Stimulated activated CD8-positive, alpha-beta memory T cell treated with anti-CD3 and anti-CD28 coated beads, Interleukin-12 subunit alpha, Interleukin-12 subunit beta, amount 100 ng/mL, for 24 hours (primary cell): ENCODE measurements at regions not wholly inside any gene's neighbourhood (a gene's known extent, or its start where the extent isn't known, plus 50 kb on each side); places are given as distances from the start of the nearest gene placed in this dataset.
A peak's percentile ranks its signal among the peaks of the same experiment; 100 is the strongest.

Source experiments
- DNase-seq: peaks from one replicate; pipeline ENCODE4 v3.0.0-alpha.2; 2020; ENCODE audit errors: extremely low read depth

DNA sequence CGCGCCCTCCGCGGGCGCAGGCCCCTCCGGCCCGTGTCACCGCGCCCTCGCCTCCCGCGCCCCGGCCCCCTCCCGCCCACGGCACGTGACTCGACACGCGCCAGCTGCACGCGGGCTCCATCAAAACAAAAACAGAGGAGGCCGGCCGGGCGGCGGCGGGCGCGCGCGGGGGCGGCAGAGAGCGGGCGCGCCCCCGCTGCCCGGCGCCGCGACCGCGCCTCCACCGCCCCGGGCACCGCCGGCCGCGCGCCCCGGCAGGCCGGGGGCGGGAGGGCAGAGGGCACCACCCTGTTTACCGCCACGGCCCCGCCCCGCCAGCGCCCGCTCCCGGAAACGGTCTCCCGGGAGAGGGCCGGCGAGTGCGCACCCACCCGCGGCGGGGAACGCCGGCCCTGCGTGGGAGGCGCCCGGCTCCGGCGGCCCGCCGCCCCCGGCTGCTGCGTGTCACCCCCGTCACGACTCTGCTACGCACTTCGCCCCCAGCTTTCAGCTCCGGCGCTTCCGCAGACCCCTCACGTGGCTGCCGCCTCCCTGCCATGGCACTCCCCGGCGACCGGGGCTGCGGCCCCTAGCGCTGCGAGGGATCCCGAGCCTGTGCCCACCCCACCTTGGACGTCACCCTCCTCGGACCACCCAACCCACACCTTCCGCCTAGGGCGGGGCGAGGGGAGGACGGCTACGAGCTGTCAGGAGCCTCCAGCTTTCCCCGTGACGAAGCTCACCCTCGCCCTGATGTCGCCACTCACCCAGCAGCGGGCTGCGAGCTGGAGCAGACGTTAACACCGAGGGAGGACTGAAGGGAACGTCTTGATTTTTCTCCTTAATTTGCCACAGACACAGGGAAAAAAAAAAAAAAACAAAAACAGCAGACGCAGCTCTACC, 221.6 kb upstream of the MKLN1 start:
- peak; percentile 59 for DNase-seq

DNA sequence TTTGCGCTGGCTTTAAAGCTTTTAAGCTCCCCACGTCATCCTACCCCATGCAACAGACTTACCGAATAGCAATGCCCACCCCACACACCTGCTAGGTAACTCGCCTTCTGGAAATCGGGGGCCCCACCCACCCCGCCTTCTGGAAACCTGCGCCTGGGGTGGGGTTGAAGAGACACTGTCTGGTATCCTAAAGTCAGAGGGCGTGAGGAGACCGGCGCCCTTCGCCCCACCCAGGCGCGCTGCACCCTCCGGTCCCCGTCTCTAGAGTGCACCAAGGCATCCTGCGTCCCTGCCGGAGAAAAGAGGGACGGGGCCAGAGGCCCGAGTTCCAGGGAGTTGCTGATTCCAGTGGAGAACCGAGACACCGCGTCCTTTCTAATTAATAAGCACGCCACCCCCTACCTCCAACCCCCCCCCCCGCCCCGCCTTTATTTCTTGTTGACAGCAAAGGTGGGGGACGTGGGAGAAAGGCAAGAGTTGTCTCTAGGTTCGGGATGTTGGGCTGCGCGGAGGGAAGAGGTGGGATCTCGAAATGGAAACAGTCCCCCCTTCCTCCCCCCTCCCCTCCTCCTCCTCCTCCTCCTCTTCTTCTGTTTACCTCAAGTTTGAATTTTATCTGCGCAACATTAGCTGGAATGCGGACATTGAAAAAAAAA, 220.9 kb upstream of the MKLN1 start:
- no peak for DNase-seq

DNA sequence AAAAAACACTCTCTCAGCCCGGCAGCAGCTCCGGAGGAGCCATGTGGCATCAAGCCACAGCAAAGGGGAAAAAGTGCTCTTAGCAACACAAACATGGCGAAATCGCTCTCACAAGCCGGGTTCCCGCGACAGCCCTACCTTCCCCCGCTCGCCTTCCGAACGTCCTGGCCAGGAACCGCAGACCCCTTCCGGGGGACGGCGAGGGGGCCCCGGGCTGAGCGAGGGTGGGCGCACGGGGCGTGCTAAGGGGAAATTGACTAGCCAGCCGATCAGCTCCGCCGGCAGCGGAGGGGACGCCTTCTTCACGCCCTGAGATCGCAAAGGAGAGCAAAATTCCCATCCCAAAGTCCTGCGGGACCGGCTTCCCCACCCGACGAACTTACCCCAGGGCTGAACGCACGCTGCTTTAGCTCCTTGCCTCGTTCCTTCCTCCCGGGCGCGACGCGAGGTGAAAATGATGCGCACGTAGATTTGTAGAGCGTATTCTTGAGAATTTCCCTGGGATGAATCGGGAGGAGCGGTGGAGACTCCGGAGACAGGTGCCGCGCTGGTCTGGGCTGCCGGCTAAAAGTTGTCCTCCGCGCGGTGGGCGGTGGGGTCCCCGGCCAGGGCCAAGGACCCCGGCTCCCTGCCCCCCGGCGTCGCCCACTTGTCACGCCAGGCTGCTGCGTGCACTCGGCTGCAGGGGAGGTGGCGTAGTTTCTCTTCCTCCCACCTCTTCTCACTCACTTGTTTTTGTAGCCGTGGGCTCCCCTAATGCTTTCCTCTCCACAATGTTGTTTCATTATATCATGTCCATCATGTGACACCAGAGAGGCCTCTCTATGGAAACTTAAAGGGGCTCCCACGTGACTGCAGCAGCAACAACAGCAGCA, 220.1 kb upstream of the MKLN1 start:
- no peak for DNase-seq

DNA sequence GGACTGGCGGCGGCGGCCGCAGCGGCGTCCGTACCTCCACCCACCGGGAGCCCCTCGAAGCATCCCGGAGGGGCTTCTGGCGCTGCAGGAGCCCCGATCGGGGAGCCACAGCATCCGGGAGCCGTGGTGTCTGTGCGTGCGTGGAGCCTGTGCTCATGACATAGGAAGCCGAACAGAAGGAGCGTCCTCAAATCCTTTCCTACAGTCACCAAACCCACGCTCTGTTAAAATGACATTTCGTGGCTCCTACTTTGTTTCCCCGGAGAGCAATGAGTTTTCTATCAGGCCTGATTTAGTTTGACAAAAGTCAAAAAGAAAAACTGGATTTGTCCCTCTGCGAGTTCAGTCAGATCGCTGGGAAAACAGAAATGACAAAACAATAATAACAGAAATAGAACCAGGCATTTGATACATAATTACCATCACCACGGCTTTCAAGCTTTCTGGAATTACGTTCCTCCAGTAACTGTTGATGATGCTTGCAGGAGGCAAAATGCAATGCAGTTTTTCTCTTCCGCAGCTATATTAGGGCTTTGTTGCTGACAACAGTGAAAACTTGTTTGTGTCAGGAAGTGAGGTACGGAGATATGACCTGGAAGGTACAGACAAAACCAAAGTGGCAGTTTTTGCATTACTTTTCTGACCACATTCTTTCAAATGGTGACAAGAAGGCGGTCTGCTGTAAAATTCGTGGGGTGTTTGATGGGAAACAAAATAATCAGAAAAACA, 219.3 kb upstream of the MKLN1 start:
- DNase-seq, result no peak

DNA sequence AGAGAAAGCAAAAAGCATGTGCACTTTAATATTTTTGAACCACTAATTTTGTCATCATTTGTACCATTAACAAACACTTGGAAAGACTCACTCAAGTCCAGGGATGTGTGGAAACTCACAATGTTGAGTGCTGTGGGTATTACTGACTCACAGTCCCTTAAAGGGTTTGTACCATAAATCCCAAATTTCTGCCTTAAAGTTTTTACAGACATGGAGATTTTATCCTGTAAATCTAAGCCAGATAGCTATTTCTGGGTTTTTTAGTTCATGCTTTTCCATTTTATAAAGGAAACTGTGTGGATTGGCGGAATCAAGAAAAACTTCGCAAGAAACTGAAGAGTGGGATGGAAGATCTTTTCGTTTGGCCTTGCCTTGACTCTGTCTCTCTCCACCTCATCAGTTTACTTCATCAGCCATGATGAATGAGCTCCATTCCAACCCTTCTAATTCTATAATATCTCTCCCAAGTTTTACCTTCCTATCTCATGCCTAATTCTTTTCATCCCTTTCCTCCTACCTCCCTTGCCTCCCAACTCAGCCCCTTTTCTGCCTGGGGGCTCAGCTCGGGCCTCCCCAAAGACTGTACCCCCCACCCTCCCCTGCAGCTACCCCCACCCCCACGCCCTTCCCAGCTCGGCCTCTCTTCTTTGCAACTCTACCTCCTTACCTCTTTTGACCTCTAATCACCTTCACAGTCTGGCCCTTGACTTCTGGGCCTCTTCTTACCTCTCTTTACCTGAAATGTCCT, 218.5 kb upstream of the MKLN1 start:
- no peak for DNase-seq

DNA sequence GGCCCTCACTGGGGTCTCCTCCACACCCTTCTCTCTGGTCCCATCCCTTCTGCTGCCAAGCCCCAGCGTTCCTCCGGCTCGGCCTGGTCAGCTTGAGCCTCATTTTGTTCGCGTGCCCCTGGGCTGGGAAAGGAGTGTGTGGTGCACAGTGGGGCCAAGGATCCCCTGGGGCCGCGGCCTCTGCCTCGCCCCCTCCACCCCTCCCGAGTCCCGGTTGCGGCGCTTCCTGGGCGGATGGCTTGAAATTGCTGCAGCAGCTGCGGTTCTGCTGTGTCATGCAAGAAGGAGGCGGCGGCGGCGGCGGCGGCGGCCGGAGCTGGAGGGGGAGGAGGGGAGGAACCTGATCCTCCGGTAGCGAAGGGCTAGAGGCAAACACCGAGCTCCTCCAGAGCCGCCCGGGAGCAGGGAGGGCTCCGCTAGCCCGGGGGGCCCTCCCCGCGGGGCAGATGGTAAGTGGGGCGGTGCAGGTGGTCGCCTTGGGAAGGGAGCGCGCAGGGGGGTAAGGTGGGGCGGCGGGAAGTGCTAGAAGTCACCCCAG, 217.8 kb upstream of the MKLN1 start:
- no peak for DNase-seq

DNA sequence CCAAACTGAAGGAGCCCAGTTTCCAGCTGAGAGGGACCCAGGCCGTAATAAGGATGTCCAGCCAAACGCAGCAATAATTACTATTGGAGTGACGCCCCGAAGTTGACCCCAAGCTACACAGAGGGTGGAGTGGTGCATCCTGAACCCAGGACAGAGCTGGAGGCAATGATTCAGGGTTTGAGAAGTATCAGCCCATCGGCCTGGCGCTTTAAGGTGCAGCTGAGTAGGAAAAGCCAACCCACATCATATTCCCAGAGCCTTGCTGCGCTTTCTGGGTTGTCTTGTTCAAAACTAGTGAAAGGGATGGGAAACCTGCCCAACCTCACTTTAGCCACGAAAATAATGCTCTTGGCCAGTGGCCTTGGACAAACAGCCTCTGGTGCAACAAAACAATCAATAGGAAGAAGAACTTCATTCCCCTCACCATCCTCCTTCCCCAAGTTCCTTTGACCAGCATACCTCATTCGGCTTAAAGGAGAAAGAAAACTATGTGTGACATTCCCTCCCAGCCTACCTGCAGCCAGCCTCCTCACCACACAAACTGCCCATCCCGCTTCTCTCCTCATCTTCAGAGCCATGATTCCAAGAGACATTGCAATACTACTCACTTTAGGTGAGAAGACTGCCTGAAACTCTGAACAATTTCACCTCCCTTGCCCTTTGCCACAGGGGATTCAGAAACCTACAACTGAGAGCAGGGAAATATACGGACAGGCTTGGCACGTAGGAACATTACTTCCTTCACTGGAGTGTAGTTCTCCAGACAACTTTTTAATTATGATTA, 217.2 kb upstream of the MKLN1 start:
- DNase-seq, result no peak

DNA sequence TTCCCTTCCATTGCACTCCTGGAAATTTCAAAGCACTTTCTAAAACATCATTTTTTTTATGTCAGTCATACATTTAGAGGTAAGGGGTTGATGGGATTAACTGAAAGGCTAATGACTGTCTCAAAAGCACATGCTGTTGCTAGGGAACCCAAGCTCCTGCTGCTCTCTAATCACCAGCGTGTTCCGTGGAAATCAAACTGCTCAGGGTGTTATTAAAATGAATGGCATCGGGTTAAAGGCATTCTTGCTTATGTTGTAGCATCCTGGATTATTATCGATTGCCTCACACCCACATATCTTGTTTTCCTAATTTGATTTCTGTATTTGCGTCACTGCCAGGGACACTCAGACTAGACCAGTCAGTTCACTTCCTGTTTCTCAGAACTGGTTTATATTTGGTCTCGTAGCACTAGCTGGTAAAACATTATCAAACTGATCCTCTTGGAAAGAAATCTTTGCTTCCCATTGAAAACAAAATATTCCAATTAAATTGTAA, 216.5 kb upstream of the MKLN1 start:
- DNase-seq, result no peak

DNA sequence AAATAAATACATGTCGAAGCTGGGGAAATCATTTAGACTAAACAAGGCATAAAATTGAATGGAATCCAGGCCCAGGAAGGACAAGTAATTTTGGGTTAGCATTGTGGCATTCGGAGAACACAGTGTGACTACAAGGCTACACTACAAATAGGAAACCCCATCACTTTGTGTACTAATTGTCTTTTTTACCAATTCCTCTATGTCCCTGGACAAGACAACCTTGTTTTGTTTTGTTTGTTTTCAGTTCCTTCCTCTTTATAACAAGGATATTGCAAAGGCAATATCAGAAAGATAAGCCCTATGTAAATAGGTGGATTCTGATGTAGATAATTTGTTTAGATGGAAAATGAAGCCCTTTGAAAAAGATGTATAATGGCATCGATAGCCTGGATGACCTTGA, 215.9 kb upstream of the MKLN1 start:
- no peak for DNase-seq

DNA sequence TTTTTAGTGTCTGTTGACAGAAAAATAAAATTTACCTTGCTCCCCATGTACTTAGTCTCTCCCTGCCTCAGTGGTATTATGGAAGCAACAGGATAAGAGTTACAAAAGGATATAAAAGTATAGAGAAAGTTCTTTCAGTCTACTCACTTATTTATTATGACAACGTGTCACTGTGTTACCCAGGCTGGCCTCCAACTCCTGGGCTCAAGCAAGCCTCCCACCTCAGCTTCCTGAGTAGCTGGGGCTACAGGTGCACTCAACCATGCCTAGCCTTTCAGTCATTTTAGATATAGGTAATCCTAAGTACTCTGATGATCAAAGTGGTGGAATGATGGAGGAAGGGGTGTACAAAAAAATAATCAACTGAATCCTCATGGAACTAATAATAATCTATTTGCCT, 215.2 kb upstream of the MKLN1 start:
- DNase-seq, result no peak

DNA sequence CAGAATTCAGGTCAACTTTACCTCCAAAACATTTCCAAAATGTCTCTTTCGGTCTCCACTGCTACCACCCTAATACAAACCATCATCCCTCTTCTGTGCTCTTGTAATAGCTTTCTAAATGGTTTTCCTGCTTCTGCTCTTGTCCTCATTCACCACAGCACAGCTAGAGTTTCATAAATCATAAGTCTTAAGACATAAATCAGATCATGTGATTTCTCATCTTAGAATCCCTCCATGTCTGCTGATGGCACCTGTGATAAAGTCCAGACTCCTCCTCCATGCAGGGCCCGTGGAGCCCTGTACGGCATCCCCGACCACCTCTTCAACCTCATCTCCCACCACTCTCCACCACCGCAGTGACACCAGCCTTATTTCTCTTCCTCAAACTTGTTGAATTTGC, 212.3 kb upstream of the MKLN1 start:
- DNase-seq, result no peak

DNA sequence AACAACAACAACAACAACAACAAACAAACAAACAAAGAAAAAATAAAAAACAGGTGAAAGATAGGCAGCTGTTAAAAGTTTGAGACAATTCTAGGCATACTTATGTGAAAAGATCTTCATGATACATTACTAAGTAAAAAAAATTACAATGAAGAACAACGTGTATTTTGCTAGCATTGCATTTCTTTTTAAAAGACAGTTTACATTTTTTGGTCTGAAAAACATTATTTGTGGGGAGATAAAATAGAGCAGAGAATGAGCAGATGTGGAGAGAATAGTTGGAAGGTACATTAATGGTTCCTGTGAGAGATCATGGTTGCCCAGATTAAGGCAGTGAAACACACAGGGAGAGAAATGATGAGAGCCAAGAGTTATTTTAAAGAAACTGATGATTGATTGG, 210.2 kb upstream of the MKLN1 start:
- DNase-seq, result no peak

DNA sequence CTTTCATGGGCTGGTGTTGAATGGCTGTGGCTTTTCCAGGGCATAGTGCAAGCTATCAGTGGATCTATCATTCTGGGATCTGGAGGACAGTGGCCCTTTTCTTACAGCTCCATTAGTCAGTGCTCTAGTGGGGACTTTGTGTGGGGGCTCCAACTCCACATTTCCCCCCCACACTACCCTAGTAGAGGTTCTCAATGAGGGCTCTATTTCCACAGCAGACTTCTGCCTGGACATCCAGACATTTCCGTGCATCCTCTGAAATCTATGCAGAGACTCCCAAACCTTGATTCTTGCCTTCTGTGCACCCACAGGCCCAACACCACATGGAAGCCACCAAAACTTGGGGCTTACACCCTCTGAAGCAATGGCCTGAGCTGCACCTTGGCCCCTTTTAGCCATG, 208.3 kb upstream of the MKLN1 start:
- DNase-seq, result no peak

DNA sequence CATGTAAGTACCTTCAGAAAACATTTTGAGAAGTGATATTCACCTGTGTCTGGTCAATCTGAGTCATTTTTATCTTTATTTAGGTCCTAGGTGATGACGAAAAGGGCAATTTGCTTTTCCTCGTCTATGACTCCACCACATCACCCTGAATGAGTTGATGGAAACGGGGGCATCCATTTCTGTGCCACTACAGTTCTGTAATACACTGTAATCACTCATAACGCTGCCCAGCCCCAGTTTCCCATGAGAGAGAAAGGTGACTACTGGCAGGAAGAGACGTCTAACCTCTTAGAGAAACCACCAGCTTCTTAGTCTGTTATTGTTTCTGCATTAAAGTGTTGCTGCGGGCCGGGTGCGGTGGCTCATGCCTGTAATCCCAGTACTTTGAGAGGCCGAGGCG, 205.3 kb upstream of the MKLN1 start:
- no peak for DNase-seq

DNA sequence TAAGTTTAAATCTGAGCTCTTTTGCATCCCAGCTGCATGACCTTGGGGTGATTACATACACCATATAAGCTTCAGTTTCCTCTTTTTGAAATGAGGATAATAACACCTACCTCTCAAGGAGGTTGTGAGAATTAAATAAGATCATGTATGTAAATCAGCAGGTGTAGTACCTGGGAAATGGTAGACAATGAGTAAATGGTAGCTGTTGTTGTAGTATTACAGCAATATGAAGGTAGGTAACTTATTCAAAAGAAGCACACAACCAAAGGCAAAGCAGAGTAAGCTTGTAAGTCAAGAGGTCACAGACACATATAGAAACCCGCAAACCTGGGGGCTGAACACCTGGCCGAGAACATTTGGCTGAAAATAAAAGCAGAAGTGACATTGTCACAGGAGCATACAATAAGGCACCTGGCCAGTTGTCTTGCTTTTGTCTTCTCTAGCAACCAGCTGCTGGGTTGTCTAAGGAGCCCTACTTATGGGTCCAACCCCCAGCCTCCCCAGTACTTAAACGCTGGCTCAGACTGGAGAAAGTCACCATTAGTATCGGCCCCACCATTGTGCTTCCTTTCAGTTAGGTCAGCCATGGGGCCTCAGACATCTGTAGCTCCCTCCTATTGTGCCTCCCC, 203.6 kb upstream of the MKLN1 start:
- no peak for DNase-seq

DNA sequence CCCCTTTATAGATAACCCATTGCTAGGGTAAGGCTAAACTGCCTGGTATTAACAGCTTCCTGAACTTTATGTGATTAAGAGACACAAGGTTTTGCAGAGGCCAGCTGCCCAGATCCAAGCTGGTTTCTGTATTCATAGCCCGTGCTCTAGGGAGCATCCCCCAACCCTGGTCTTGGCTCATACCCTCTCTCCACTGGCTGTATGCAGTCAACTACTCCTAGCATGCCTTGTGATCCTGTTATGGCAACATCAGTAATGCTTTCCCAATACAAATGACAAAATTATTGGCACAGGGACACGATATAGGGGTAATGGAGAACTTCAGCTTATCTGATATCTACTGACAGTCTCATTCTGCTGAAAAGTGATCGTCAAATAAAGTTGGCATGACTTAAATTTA, 202.8 kb upstream of the MKLN1 start:
- DNase-seq, result no peak

DNA sequence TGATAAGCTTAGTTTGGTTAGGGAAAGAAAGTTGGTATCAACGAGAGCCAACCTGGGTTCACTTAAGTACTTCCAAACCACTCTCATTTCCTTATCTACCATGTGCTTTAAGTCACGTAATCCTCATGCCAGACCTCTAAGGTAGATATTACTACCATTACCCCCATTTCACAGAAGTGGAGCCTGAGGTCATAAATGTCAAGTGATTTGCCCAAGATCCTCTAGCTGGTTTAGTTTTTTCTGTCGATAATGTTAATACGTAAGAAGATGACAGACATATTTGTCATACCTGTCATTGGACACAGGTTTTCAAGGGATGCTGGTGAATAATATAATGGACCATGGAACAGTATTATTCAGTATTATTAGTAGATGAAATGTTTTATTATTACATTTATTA, 197.4 kb upstream of the MKLN1 start:
- DNase-seq, result no peak

DNA sequence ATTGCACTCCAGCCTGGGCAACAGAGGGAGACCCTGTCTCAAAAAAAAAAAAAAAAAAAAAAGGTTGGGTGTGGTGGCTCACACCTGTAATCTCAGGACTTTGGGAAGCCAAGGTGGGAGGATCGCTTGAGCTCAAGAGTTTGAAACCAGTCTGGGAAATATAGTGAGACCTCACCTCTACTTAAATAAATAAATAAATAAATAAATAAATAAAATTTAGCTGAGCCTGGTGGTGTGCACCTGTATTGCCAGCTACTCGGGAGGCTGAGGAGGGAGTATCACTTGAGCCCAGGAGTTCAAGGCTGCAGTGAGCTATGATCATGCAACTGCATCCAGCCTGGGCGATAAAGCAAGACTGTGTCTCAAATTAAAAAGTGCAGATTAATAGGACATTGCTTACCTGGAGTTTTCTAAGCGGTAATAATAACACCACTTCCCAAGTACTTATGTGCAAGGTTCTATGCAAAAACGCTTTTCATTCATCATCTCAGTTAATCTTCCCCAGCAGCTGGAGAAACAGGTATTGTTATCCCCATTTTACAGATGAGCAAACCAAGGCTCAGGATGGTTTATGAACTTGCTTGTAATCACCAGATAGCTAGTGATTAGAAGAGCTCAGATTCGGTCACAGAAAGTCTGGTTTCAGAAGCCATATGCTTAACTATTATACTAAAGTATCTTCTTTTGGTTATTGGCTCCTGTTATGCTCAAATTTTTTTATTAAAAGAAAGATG, 196.5 kb upstream of the MKLN1 start:
- DNase-seq, result no peak
